ENCODE measurements at regions not wholly inside any gene's neighbourhood (a gene's known extent, or its start where the extent isn't known, plus 50 kb on each side); places are given as distances from the start of the nearest gene placed in this dataset.
A peak's percentile ranks its signal among the peaks of the same experiment; 100 is the strongest.

GRCh38 chr14:40842816-40843215 lies 763.9 kb upstream of the LRFN5 start:
- DNase-seq (ENCODE audit: extremely low read depth in 1 of 11, low read depth in 9 of 11, low spot score in 4 of 11), result no peak

GRCh38 chr14:40841886-40842285 lies 764.8 kb upstream of the LRFN5 start:
- DNase-seq (ENCODE audit: extremely low read depth in 1 of 11, low read depth in 9 of 11, low spot score in 4 of 11), result no peak

GRCh38 chr14:40838601-40839000 lies 768.1 kb upstream of the LRFN5 start:
- no peak for DNase-seq (ENCODE audit: extremely low read depth in 1 of 11, low read depth in 9 of 11, low spot score in 4 of 11)

- DNase-seq (ENCODE audit: extremely low read depth in 1 of 11, low read depth in 9 of 11, low spot score in 4 of 11), result no peak
Observed at GRCh38 chr14:40806471-40806870, 800.2 kb upstream of the LRFN5 start.

DNA sequence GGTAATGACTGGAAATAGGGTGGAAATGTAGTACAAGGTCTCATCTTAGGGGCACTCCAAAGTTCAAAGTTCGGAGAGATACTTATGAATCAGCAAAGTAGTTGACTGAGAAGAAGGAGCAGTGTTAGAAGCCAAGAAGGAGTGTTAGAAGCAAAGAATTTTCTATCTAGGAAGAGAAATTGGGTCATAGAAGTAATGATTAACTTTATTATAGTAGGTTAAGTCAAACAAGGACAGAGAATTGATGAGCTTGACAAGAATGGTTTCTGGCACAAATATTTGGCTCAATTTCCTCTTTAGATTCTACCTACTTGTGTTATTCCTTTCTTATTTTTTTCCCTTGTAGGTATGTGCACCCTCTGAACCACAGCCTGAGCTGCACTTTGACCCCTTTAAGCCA lies 810.5 kb upstream of the LRFN5 start:
- DNase-seq (ENCODE audit: extremely low read depth in 1 of 11, low read depth in 9 of 11, low spot score in 4 of 11), result no peak

- DNase-seq (ENCODE audit: extremely low read depth in 1 of 11, low read depth in 9 of 11, low spot score in 4 of 11), result no peak
Observed at GRCh38 chr14:40784860-40785259, 821.8 kb upstream of the LRFN5 start.

- no peak for DNase-seq (ENCODE audit: extremely low read depth in 1 of 11, low read depth in 9 of 11, low spot score in 4 of 11)
Observed at GRCh38 chr14:40762685-40763084, 844.0 kb upstream of the LRFN5 start.

DNA sequence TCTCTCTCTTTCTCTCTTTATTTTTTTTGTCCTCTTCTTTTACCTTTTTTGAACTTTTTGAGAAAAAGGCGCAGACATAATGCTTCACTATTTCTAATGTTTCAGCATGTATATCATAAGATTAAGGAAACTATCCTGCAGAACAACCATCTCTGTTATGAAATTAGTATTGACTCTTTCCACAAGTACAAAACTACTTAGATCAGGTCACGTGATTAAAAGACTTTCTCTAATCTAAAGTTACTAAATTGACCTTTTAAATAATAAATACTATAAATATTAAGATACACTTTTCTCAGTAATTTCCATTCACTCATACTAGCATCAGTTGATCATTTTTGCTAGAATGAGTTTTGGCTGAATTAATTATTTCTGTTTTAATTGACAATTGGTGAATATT lies 844.5 kb upstream of the LRFN5 start:
- DNase-seq (ENCODE audit: extremely low read depth in 1 of 11, low read depth in 9 of 11, low spot score in 4 of 11), result no peak

DNA sequence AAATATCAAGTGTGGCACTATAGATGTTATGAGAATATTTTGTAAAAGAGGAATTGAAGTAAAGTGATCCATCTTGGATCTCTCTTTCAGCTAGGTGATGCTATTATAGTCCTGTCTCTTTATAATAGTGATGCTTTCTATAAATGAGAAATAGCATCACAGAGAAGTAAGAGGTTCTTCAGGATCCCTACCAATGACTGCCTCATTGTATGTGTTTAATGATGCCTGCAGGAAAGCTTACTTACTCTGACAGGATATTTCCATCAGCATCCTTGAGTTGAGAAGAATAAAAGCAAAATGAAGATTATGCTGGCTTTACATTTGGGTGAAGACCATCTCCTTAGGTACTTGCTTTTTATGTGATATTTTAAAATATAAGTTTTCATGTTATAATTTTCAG lies 846.0 kb upstream of the LRFN5 start:
- no peak for DNase-seq (ENCODE audit: extremely low read depth in 1 of 11, low read depth in 9 of 11, low spot score in 4 of 11)

GRCh38 chr14:40758076-40758475 lies 848.6 kb upstream of the LRFN5 start:
- no peak for DNase-seq (ENCODE audit: extremely low read depth in 1 of 11, low read depth in 9 of 11, low spot score in 4 of 11)

- DNase-seq (ENCODE audit: extremely low read depth in 1 of 11, low read depth in 9 of 11, low spot score in 4 of 11), result no peak
Observed at GRCh38 chr14:40757376-40757950, 849.2 kb upstream of the LRFN5 start.

DNA sequence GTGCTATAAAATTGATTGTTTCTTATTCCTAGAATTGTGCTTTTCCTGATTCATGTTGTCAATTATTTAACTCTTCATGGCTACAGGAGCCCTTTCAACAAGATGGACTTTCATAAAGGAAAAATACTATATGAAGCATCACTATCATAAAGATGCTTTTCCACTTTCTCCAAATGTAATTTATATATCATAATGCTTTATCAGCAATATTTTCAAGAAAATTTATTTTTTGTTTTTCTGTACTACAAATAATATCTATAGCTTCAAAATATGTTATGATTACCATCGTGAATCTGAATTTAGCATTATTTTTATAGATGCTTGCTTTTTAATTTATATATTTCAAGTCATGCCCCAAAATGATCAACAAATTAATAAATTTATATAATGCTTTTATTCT lies 873.5 kb upstream of the LRFN5 start:
- DNase-seq (ENCODE audit: extremely low read depth in 1 of 11, low read depth in 9 of 11, low spot score in 4 of 11), result no peak

- no peak for DNase-seq (ENCODE audit: extremely low read depth in 1 of 11, low read depth in 9 of 11, low spot score in 4 of 11)
Observed at GRCh38 chr14:40727107-40727506, 879.6 kb upstream of the LRFN5 start.

- peak in 2 of 11 donors; percentile 2 to 7 for DNase-seq (ENCODE audit: extremely low read depth in 1 of 11, low read depth in 9 of 11, low spot score in 4 of 11)
Observed at GRCh38 chr14:40713387-40713786, 893.3 kb upstream of the LRFN5 start.

DNA sequence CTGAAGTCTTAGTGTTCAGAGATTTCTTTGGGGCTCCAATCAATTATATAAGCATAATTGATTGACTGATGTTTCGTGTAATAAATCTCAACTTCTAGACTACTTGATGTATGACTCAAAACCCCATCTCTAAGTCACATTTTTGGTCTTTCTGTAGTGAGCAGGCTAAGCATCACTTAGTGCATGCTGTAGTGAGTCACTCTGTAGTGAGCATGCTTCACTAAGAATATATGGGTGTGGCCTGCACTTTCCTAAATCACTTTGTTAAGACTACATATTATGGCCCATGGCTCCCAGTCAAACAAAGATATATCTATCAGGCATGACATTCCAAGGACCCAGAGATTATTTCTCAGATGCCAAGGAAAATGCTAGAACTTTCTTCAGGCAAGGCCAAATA lies 909.4 kb upstream of the LRFN5 start:
- DNase-seq (ENCODE audit: extremely low read depth in 1 of 11, low read depth in 9 of 11, low spot score in 4 of 11), result no peak

- DNase-seq (ENCODE audit: extremely low read depth in 1 of 11, low read depth in 9 of 11, low spot score in 4 of 11), result no peak
Observed at GRCh38 chr14:40694023-40694422, 912.7 kb upstream of the LRFN5 start.

DNA sequence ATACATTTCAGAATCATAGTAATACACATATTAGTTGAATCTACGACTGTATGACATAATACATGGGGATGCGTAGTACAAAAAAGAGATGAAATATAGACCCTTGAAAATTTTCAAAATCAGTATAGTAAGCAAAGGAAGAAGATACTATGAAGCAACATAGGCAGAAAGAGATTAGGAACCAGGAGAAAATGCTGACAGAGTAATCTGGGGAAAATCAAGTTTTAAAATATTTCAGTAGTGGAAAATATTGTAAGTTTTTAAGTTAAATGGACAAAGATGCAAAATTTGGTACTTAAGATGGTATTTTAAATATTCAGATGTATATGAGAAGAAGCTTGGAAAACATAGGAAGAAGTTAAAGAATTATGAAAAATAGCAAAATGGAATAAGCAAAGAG lies 915.6 kb upstream of the LRFN5 start:
- DNase-seq (ENCODE audit: extremely low read depth in 1 of 11, low read depth in 9 of 11, low spot score in 4 of 11), result no peak

- DNase-seq (ENCODE audit: extremely low read depth in 1 of 11, low read depth in 9 of 11, low spot score in 4 of 11), result no peak
Observed at GRCh38 chr14:40685764-40686163, 920.9 kb upstream of the LRFN5 start.

DNA sequence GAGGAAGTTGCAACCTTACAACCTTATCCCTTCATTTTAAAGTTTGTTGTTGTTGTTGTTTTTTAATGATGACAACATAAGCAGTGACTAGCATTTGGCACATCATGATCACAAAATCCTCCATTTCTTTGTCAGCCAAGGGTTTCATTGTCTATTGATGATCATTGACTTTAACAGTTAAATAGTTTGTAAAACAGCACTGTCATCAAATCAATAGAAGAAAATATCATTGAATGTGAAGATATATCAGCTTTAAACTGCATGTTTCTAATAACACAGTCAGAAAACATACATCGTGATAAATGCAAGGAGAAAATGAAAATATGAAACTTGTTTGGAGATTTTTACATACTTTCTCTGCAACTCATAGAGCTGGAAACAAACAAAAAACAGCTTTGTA lies 922.3 kb upstream of the LRFN5 start:
- no peak for DNase-seq (ENCODE audit: extremely low read depth in 1 of 11, low read depth in 9 of 11, low spot score in 4 of 11)

- DNase-seq (ENCODE audit: extremely low read depth in 1 of 11, low read depth in 9 of 11, low spot score in 4 of 11), result no peak
Observed at GRCh38 chr14:40682131-40682913, 924.4 kb upstream of the LRFN5 start.

- DNase-seq (ENCODE audit: extremely low read depth in 1 of 11, low read depth in 9 of 11, low spot score in 4 of 11), result no peak
Observed at GRCh38 chr14:40679256-40679655, 927.4 kb upstream of the LRFN5 start.

All from renal cortex interstitium (tissue), 11 donors.